Uterus (tissue), 3 donors: ENCODE measurements at regions not wholly inside any gene's neighbourhood (a gene's known extent, or its start where the extent isn't known, plus 50 kb on each side); places are given as distances from the start of the nearest gene placed in this dataset.

Experiments used
- DNase-seq, 2 donors: peaks; one replicate each; pipeline ENCODE4 v3.0.0-alpha.2; 2019 to 2020
- H3K27ac ChIP-seq, 2 donors: fragments of 200-600 bp; sonication (generic); 1 replicate in 1 of 2; 2 replicates in 1 of 2; pipeline ENCODE4 v1.5.1; 2016 to 2018
- H3K27me3 ChIP-seq, 2 donors: fragments of 200-600 bp; sonication (generic); one replicate each; pipeline ENCODE4 v1.5.1; 2018 to 2019; ENCODE audit warnings: control low read depth in 1 of 2
- H3K36me3 ChIP-seq, 2 donors: fragments of 200-600 bp; sonication (generic); one replicate each; pipeline ENCODE4 v1.5.1; 2019; ENCODE audit warnings: control low read depth in 1 of 2
- H3K4me1 ChIP-seq, 2 donors: fragments of 200-600 bp; sonication (generic); one replicate each; pipeline ENCODE4 v1.5.1; 2018 to 2019; ENCODE audit warnings: control low read depth in 1 of 2
- H3K4me3 ChIP-seq, 2 donors: fragments of 200-600 bp; sonication (generic); 1 replicate in 1 of 2; 2 replicates in 1 of 2; pipeline ENCODE4 v1.5.1; 2018 to 2019; ENCODE audit warnings: mild to moderate bottlenecking in 1 of 2
- H3K9me3 ChIP-seq, 2 donors: fragments of 200-600 bp; sonication (generic); one replicate each; pipeline ENCODE4 v1.5.1; 2019; ENCODE audit warnings: control low read depth in 1 of 2
- POLR2A ChIP-seq, 2 donors: fragments of 450-650 bp; IDR thresholded peaks; one replicate each; pipeline ENCODE4 v1.6.1; 2016; ENCODE audit warnings: antibody characterized with exemption in 2 of 2, mild to moderate bottlenecking in 1 of 2, moderate library complexity in 1 of 2
- intact Hi-C: fragments of 100-400 bp; cut with DNase I; formaldehyde crosslinking; loops from one replicate; pipeline ENCODE4 v1.15.1; 2023; ENCODE audit warnings: low total_unique reads
- TF ChIP-seq, protein P1 (sequence below), 4 experiments: fragments of 200-600 bp in 2 of 4; fragments of 450-650 bp in 2 of 4; sonication (generic) in 2 of 4; IDR thresholded peaks; one replicate each; pipeline ENCODE4 v1.5.1; 2016 to 2019; ENCODE audit warnings: antibody characterized with exemption in 4 of 4, mild to moderate bottlenecking in 2 of 4, moderate library complexity in 1 of 4
- donor health status: DM: yes; HTN: yes; CAD: no.

GRCh38 chr1:213899413-213899812 lies 88.4 kb upstream of the PROX1 start:
- no peaks in the 10 kb centered on the region for H3K36me3 ChIP-seq
- no peaks in the 10 kb centered on the region for H3K27me3 ChIP-seq
- no peak overlapping the region for H3K4me3 ChIP-seq
- no peak for TF ChIP-seq POLR2A (IDR thresholded peaks at IDR 0.05)
- TF ChIP-seq, protein P1, sequence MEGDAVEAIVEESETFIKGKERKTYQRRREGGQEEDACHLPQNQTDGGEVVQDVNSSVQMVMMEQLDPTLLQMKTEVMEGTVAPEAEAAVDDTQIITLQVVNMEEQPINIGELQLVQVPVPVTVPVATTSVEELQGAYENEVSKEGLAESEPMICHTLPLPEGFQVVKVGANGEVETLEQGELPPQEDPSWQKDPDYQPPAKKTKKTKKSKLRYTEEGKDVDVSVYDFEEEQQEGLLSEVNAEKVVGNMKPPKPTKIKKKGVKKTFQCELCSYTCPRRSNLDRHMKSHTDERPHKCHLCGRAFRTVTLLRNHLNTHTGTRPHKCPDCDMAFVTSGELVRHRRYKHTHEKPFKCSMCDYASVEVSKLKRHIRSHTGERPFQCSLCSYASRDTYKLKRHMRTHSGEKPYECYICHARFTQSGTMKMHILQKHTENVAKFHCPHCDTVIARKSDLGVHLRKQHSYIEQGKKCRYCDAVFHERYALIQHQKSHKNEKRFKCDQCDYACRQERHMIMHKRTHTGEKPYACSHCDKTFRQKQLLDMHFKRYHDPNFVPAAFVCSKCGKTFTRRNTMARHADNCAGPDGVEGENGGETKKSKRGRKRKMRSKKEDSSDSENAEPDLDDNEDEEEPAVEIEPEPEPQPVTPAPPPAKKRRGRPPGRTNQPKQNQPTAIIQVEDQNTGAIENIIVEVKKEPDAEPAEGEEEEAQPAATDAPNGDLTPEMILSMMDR (IDR thresholded peaks at IDR 0.05): no peak
- no peak for DNase-seq
- intact Hi-C loops: no loop called here
- H3K4me1 ChIP-seq: no peaks in the 10 kb centered on the region
- H3K27ac ChIP-seq: no peak overlapping the region
- H3K9me3 ChIP-seq: no peaks in the 10 kb centered on the region

- Histone ChIP-seq H3K4me3 (no peak overlapping the region), H3K36me3 (no peaks in the 10 kb centered on the region), H3K27ac (no peak overlapping the region), H3K4me1 (no peaks in the 10 kb centered on the region), H3K9me3 (no peaks in the 10 kb centered on the region), H3K27me3 (no peaks in the 10 kb centered on the region)
- TF ChIP-seq, protein P1 (IDR thresholded peaks at IDR 0.05): no peak
- no peak for TF ChIP-seq POLR2A (IDR thresholded peaks at IDR 0.05)
- intact Hi-C loops: no loop called here
- DNase-seq: no peak
Measured at GRCh38 chr1:213905344-213905743, 82.4 kb upstream of the PROX1 start.

GRCh38 chr1:213908521-213908920 lies 79.3 kb upstream of the PROX1 start:
- Histone ChIP-seq H3K27me3 (no peaks in the 10 kb centered on the region), H3K4me1 (no peaks in the 10 kb centered on the region), H3K27ac (no peak overlapping the region), H3K36me3 (no peaks in the 10 kb centered on the region), H3K4me3 (no peak overlapping the region), H3K9me3 (no peaks in the 10 kb centered on the region)
- TF ChIP-seq, protein P1 (IDR thresholded peaks at IDR 0.05): no peak
- TF ChIP-seq POLR2A (IDR thresholded peaks at IDR 0.05): no peak
- DNase-seq: no peak
- intact Hi-C loops: no loop called here

- Histone ChIP-seq H3K36me3 (no peaks in the 10 kb centered on the region), H3K27ac (no peak overlapping the region), H3K4me3 (no peak overlapping the region), H3K4me1 (no peaks in the 10 kb centered on the region), H3K27me3 (no peaks in the 10 kb centered on the region), H3K9me3 (no peaks in the 10 kb centered on the region)
- intact Hi-C loops: no loop called here
- no peak for DNase-seq
- TF ChIP-seq POLR2A (IDR thresholded peaks at IDR 0.05): no peak
- TF ChIP-seq, protein P1 (IDR thresholded peaks at IDR 0.05): no peak
Measured at GRCh38 chr1:213914392-213914791, 73.4 kb upstream of the PROX1 start.

DNA sequence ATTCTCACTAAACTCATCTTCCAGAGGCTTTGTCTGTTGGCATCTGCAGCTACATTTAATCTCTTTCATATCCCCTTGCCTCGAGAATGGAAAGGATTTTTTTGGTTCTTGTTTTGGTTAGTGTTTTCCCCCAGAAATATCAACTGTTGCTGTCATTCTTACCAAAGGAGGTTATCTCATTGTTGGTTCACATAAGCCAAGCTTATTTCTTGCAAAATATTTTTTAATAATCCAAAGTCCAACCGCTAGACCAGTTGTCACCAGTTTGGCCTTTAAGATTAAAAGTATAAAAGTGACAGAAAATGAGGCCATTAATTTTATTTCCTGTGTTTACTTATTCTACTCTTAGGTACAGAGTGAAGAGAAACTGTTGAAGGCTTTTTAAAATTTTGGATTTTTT lies 66.5 kb upstream of the PROX1 start:
- no peak for TF ChIP-seq POLR2A (IDR thresholded peaks at IDR 0.05)
- TF ChIP-seq, protein P1 (IDR thresholded peaks at IDR 0.05): no peak
- intact Hi-C loops: no loop called here
- Histone ChIP-seq H3K9me3 (no peaks in the 10 kb centered on the region), H3K27me3 (no peaks in the 10 kb centered on the region), H3K4me1 (no peaks in the 10 kb centered on the region), H3K4me3 (no peak overlapping the region), H3K36me3 (no peaks in the 10 kb centered on the region), H3K27ac (no peak overlapping the region)
- DNase-seq: no peak
